Endothelial cell of umbilical vein (primary cell): ENCODE measurements at regions not wholly inside any gene's neighbourhood (a gene's known extent, or its start where the extent isn't known, plus 50 kb on each side); places are given as distances from the start of the nearest gene placed in this dataset.

Source experiments
- BruUV-seq: library from RNA; stranded (reverse); fragments of 400-500 nt; replicated peaks from 2 replicates; lab custom pipeline; 2021; lab: Mats Ljungman, UMichigan
- CTCF ChIA-PET: fragments of 300-600, 350-600 bp; sonication (Branson Sonifier 250); formaldehyde crosslinking; loops from one replicate; lab custom pipeline; 2021; ENCODE audit warnings: antibody characterized with exemption, inconsistent platforms; lab: Charles Lee
- POLR2A ChIA-PET: fragments of 300-600, 350-600 bp; sonication (Branson Sonifier 250); formaldehyde crosslinking; loops from one replicate; lab custom pipeline; 2021; ENCODE audit warnings: antibody characterized with exemption, inconsistent platforms; lab: Charles Lee
- DNase-seq: peaks from one replicate; pipeline ENCODE4 v3.0.0-alpha.2; 2011; ENCODE audit warnings: low read depth, low spot score
- FAIRE-seq: peaks from 2 replicates; lab custom pipeline; 2011; peaks lifted over from hg19 to GRCh38; lab: Jason Lieb, UNC
- H2AFZ ChIP-seq: 2 replicates; pipeline ENCODE4 v1.6.0; 2012; ENCODE audit warnings: low read depth, low read length, control low read depth, inconsistent platforms
- H3K27ac ChIP-seq: 2 replicates; pipeline ENCODE4 v1.5.1; 2011; ENCODE audit warnings: low read depth, mild to moderate bottlenecking, control low read depth, low read length, moderate library complexity; ENCODE audit not compliant: insufficient read depth
- H3K27me3 ChIP-seq, 2 experiments: 2 replicates each; pipeline versions ENCODE4 v1.6.0 to v1.6.1; 2011; ENCODE audit warnings: low read length in 2 of 2, mixed read lengths in 1 of 2; ENCODE audit not compliant: control insufficient read depth in 2 of 2, insufficient read depth in 2 of 2
- H3K36me3 ChIP-seq, 2 experiments: 2 replicates in 1 of 2; 3 replicates in 1 of 2; pipeline ENCODE4 v1.5.1; 2011; ENCODE audit warnings: low read length in 2 of 2, mild to moderate bottlenecking in 1 of 2, moderate library complexity in 1 of 2; ENCODE audit not compliant: control insufficient read depth in 2 of 2, insufficient read depth in 2 of 2; ENCODE audit errors: extremely low read depth in 1 of 2
- H3K4me1 ChIP-seq: 3 replicates; pipeline ENCODE4 v1.5.1; 2011; ENCODE audit warnings: mild to moderate bottlenecking, low read length; ENCODE audit not compliant: control insufficient read depth, insufficient read depth; ENCODE audit errors: extremely low read depth
- H3K4me2 ChIP-seq: 2 replicates; pipeline ENCODE4 v1.6.1; 2011; ENCODE audit warnings: low read length, control low read depth, mixed read lengths; ENCODE audit not compliant: insufficient read depth
- H3K4me3 ChIP-seq, 3 experiments: fragments of 200-600 bp in 1 of 3; sonication (generic), shearing (Covaris generic) in 1 of 3; replicated peaks in 1 of 3; 2 replicates each; pipeline ENCODE4 v1.5.1; 2011 to 2016; ENCODE audit warnings: control low read depth in 3 of 3, low read length in 3 of 3, mild to moderate bottlenecking in 2 of 3, inconsistent platforms in 1 of 3, low read depth in 1 of 3, moderate library complexity in 1 of 3; ENCODE audit not compliant: insufficient read depth in 1 of 3
- H3K79me2 ChIP-seq: 2 replicates; pipeline ENCODE4 v1.6.0; 2012; ENCODE audit warnings: low read length, inconsistent platforms; ENCODE audit not compliant: control insufficient read depth, insufficient read depth
- H3K9ac ChIP-seq: replicated peaks from 2 replicates; pipeline ENCODE3; 2011; ENCODE audit warnings: low read length, control low read depth; ENCODE audit not compliant: insufficient read depth; ENCODE audit errors: extremely low read depth
- H3K9me1 ChIP-seq: replicated peaks from 3 replicates; pipeline ENCODE4 v1.6.0; 2011; ENCODE audit warnings: mild to moderate bottlenecking, low read length; ENCODE audit not compliant: control insufficient read depth, insufficient read depth; ENCODE audit errors: extremely low read depth
- H3K9me3 ChIP-seq: replicated peaks from 2 replicates; pipeline ENCODE4 v1.5.1; 2012; ENCODE audit warnings: low read length, inconsistent platforms; ENCODE audit not compliant: control insufficient read depth, insufficient read depth
- H4K20me1 ChIP-seq: replicated peaks from 2 replicates; pipeline ENCODE3; 2011; ENCODE audit warnings: mild to moderate bottlenecking, low read length; ENCODE audit not compliant: control insufficient read depth, insufficient read depth; ENCODE audit errors: extremely low read depth
- EZH2 ChIP-seq: IDR thresholded peaks from 2 replicates; pipeline ENCODE4 v1.6.1; 2012; ENCODE audit warnings: borderline replicate concordance, low read depth, mild to moderate bottlenecking, moderate library complexity, low read length, inconsistent platforms; ENCODE audit not compliant: severe bottlenecking
- FOS ChIP-seq: IDR thresholded peaks from 2 replicates; pipeline ENCODE4 v1.6.1; 2011; ENCODE audit warnings: mild to moderate bottlenecking, low read length, moderate library complexity, borderline replicate concordance; ENCODE audit not compliant: insufficient read depth
- GATA2 ChIP-seq: IDR thresholded peaks from 2 replicates; pipeline ENCODE4 v1.7.0; 2011; ENCODE audit warnings: low read depth, mild to moderate bottlenecking, moderate library complexity, mixed read lengths, low read length; ENCODE audit not compliant: insufficient read length, insufficient read depth
- JUN ChIP-seq: IDR thresholded peaks from 2 replicates; pipeline ENCODE4 v1.6.1; 2011; ENCODE audit warnings: borderline replicate concordance, low read depth; ENCODE audit not compliant: insufficient read length, insufficient read depth
- MYC ChIP-seq: IDR thresholded peaks from one replicate; pipeline ENCODE4 v1.6.1; 2011; ENCODE audit warnings: mild to moderate bottlenecking, low read depth, low read length
- POLR2A ChIP-seq: IDR thresholded peaks from 2 replicates; pipeline ENCODE4 v1.6.1; 2012; ENCODE audit warnings: low read depth, mild to moderate bottlenecking, control low read depth, low read length
- POLR2AphosphoS5 ChIP-seq: IDR thresholded peaks from 2 replicates; pipeline ENCODE4 v1.6.1; 2012; ENCODE audit warnings: low read depth, mild to moderate bottlenecking, control low read depth, low read length, moderate library complexity; ENCODE audit not compliant: insufficient read depth
- dilution Hi-C: fragments of 300-500 bp; cut with MboI; formaldehyde crosslinking; loops from one replicate; pipeline ENCODE4 v1.15.0; 2019; ENCODE audit warnings: low sequenced_read_pairs; ENCODE audit not compliant: extremely low pct_ligation_motif_present
- intact Hi-C: fragments of 100-400 bp; cut with micrococcal nuclease; formaldehyde crosslinking; loops from one replicate; pipeline ENCODE4 v1.10.0; 2022
- TF ChIP-seq, protein P1 (sequence below), 2 donors: IDR thresholded peaks; 1 replicate in 1 of 2; 2 replicates in 1 of 2; pipeline ENCODE4 v1.5.1; 2011; ENCODE audit warnings: low read length in 2 of 2, mild to moderate bottlenecking in 2 of 2, moderate library complexity in 2 of 2, control low read depth in 1 of 2, inconsistent platforms in 1 of 2, low read depth in 1 of 2; ENCODE audit not compliant: insufficient read depth in 1 of 2; ENCODE audit errors: extremely low read depth in 1 of 2
- TF ChIP-seq, protein P2 (sequence below): IDR thresholded peaks from 2 replicates; pipeline ENCODE4 v1.6.1; 2011; ENCODE audit not compliant: insufficient read depth, insufficient read length

DNA sequence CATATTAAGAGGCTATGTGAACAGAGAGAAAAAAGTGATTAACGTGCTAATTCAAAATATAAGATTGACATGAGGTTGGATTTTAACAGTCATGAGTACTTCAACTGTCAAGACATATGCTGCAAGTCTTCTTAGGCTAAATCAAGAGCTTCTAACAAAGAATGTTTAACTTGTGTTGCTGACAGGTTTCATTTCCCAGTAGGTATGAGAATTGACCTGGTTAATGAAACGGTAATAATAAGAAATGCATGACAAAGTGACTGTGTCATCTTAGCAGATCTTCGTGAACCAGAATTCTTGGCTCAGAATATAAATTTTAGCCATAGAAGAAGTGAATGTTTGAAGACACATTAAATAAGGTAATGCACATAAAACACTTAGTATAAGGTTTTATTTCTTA lies 132.6 kb upstream of the PTGFR start:
- DNase-seq (no peak), FAIRE-seq (no peak)
- intact Hi-C loops, result no loop called here
- no peaks in the 10 kb centered on the region for H3K36me3 ChIP-seq
- TF ChIP-seq POLR2A (no peak), FOS (no peak), EZH2 (no peak), JUN (no peak), POLR2AphosphoS5 (no peak), GATA2 (no peak), MYC (no peak)
- TF ChIP-seq, protein P1, sequence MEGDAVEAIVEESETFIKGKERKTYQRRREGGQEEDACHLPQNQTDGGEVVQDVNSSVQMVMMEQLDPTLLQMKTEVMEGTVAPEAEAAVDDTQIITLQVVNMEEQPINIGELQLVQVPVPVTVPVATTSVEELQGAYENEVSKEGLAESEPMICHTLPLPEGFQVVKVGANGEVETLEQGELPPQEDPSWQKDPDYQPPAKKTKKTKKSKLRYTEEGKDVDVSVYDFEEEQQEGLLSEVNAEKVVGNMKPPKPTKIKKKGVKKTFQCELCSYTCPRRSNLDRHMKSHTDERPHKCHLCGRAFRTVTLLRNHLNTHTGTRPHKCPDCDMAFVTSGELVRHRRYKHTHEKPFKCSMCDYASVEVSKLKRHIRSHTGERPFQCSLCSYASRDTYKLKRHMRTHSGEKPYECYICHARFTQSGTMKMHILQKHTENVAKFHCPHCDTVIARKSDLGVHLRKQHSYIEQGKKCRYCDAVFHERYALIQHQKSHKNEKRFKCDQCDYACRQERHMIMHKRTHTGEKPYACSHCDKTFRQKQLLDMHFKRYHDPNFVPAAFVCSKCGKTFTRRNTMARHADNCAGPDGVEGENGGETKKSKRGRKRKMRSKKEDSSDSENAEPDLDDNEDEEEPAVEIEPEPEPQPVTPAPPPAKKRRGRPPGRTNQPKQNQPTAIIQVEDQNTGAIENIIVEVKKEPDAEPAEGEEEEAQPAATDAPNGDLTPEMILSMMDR (IDR thresholded peaks at IDR 0.05; ENCODE audit: extremely low read depth in 1 of 2, insufficient read depth in 1 of 2, low read depth in 1 of 2, low read length in 2 of 2), result no peak
- TF ChIP-seq, protein P2, sequence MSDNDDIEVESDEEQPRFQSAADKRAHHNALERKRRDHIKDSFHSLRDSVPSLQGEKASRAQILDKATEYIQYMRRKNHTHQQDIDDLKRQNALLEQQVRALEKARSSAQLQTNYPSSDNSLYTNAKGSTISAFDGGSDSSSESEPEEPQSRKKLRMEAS, result no peak
- ChIA-PET CTCF (no interaction called here), POLR2A (no interaction called here)
- no peaks in the 10 kb centered on the region for H3K79me2 ChIP-seq
- H3K9me1 ChIP-seq, result no peaks in the 10 kb centered on the region
- dilution Hi-C loops, result no loop called here
- H3K27ac ChIP-seq, result no peak overlapping the region
- H3K4me2 ChIP-seq, result no peak overlapping the region
- no peak overlapping the region for H2AFZ ChIP-seq
- no peak overlapping the region for H3K9ac ChIP-seq
- H3K4me3 ChIP-seq, result no peak overlapping the region
- H3K4me1 ChIP-seq, result no peaks in the 10 kb centered on the region
- no TSS peak for BruUV-seq
- peaks cover 6 to 21% of the 10 kb centered on the region in 2 experiments for H3K27me3 ChIP-seq
- H4K20me1 ChIP-seq, result no peaks in the 10 kb centered on the region
- H3K9me3 ChIP-seq, result no peaks in the 10 kb centered on the region
